ENCODE measurements at regions not wholly inside any gene's neighbourhood (a gene's known extent, or its start where the extent isn't known, plus 50 kb on each side); places are given as distances from the start of the nearest gene placed in this dataset.

GRCh38 chr1:56034222-56034621 is 545.1 kb downstream of the PLPP3 start:
- peak; percentile 33 for DNase-seq (ENCODE audit: low read depth)

GRCh38 chr1:56033321-56034037 is 545.9 kb downstream of the PLPP3 start:
- DNase-seq (ENCODE audit: low read depth) = no peak

- no peak for DNase-seq (ENCODE audit: low read depth)
These were observed 547.2 kb downstream of the PLPP3 start for GRCh38 chr1:56032096-56032676.

- DNase-seq (ENCODE audit: low read depth) = no peak
These were observed 548.4 kb downstream of the PLPP3 start for GRCh38 chr1:56031001-56031400.

- DNase-seq (ENCODE audit: low read depth) = no peak
These were observed 549.9 kb downstream of the PLPP3 start for GRCh38 chr1:56029319-56030003.

GRCh38 chr1:56028911-56029310 is 550.5 kb downstream of the PLPP3 start:
- no peak for DNase-seq (ENCODE audit: low read depth)

- no peak for DNase-seq (ENCODE audit: low read depth)
These were observed 551.1 kb downstream of the PLPP3 start for GRCh38 chr1:56028244-56028643.

GRCh38 chr1:56025942-56026341 is 553.4 kb downstream of the PLPP3 start:
- DNase-seq (ENCODE audit: low read depth) = no peak

GRCh38 chr1:56024155-56024554 is 555.2 kb downstream of the PLPP3 start:
- DNase-seq (ENCODE audit: low read depth) = no peak

GRCh38 chr1:56019922-56020321 is 559.4 kb downstream of the PLPP3 start:
- no peak for DNase-seq (ENCODE audit: low read depth)

- no peak for DNase-seq (ENCODE audit: low read depth)
These were observed 559.9 kb downstream of the PLPP3 start for GRCh38 chr1:56019472-56019871.

GRCh38 chr1:56017336-56017735 is 562.0 kb downstream of the PLPP3 start:
- no peak for DNase-seq (ENCODE audit: low read depth)

- DNase-seq (ENCODE audit: low read depth) = no peak
These were observed 575.5 kb downstream of the PLPP3 start for GRCh38 chr1:56003846-56004245.

- no peak for DNase-seq (ENCODE audit: low read depth)
These were observed 577.1 kb downstream of the PLPP3 start for GRCh38 chr1:56002231-56002630.

- DNase-seq (ENCODE audit: low read depth) = no peak
These were observed 578.9 kb downstream of the PLPP3 start for GRCh38 chr1:56000424-56000823.

GRCh38 chr1:55997536-55997935 is 581.8 kb downstream of the PLPP3 start:
- DNase-seq (ENCODE audit: low read depth) = no peak

- no peak for DNase-seq (ENCODE audit: low read depth)
These were observed 585.6 kb downstream of the PLPP3 start for GRCh38 chr1:55993646-55994318.

GRCh38 chr1:55990007-55990406 is 589.4 kb downstream of the PLPP3 start:
- DNase-seq (ENCODE audit: low read depth) = no peak

GRCh38 chr1:55988963-55989452 is 590.4 kb downstream of the PLPP3 start:
- DNase-seq (ENCODE audit: low read depth) = no peak

- DNase-seq (ENCODE audit: low read depth) = no peak
These were observed 591.7 kb downstream of the PLPP3 start for GRCh38 chr1:55987491-55988249.

- no peak for DNase-seq (ENCODE audit: low read depth)
These were observed 593.4 kb downstream of the PLPP3 start for GRCh38 chr1:55986003-55986402.
